ENCODE measurements at regions not wholly inside any gene's neighbourhood (a gene's known extent, or its start where the extent isn't known, plus 50 kb on each side); places are given as distances from the start of the nearest gene placed in this dataset.

GRCh38 chr4:3849140-3849539 is 83.0 kb downstream of the ADRA2C start:
- H3K4me1 ChIP-seq (replicated peaks): no peaks in the 10 kb centered on the region
- no peak overlapping the region for H3K4me3 ChIP-seq
- intact Hi-C loops (cut with DNase I): no loop called here
- no peak overlapping the region for H3K27ac ChIP-seq
- no peak for TF ChIP-seq CTCF (IDR thresholded peaks at IDR 0.05)
- TF ChIP-seq POLR2AphosphoS5 (IDR thresholded peaks at IDR 0.05): no peak
- H3K27me3 ChIP-seq (replicated peaks; ENCODE audit: insufficient read depth): no peaks in the 10 kb centered on the region
- DNase-seq (ENCODE audit: low spot score): no peak
- H3K9me3 ChIP-seq: no peaks in the 10 kb centered on the region
- no peaks in the 10 kb centered on the region for H3K36me3 ChIP-seq

- TF ChIP-seq POLR2A (IDR thresholded peaks at IDR 0.05) (no peak), CTCF (IDR thresholded peaks at IDR 0.05) (no peak), POLR2AphosphoS5 (IDR thresholded peaks at IDR 0.05) (no peak)
- no peaks in the 10 kb centered on the region for H3K9me3 ChIP-seq
- DNase-seq (ENCODE audit: low spot score): no peak
- 92% methylated on average over 1 of the region's 1 CpG for WGBS
- no peak overlapping the region for H3K4me3 ChIP-seq
- no peaks in the 10 kb centered on the region for H3K4me1 ChIP-seq (replicated peaks)
- no peaks in the 10 kb centered on the region for H3K36me3 ChIP-seq
- no peak overlapping the region for H3K27ac ChIP-seq
- intact Hi-C loops (cut with DNase I): no loop called here
- H3K27me3 ChIP-seq (replicated peaks; ENCODE audit: insufficient read depth): no peaks in the 10 kb centered on the region
These were observed 83.9 kb downstream of the ADRA2C start for GRCh38 chr4:3850128-3850527.

GRCh38 chr4:3851211-3851610 is 85.0 kb downstream of the ADRA2C start:
- H3K27me3 ChIP-seq (replicated peaks; ENCODE audit: insufficient read depth): no peaks in the 10 kb centered on the region
- H3K4me1 ChIP-seq (replicated peaks): no peaks in the 10 kb centered on the region
- intact Hi-C loops (cut with DNase I): no loop called here
- no peak for DNase-seq (ENCODE audit: low spot score)
- no peaks in the 10 kb centered on the region for H3K36me3 ChIP-seq
- H3K4me3 ChIP-seq: no peak overlapping the region
- no peaks in the 10 kb centered on the region for H3K9me3 ChIP-seq
- H3K27ac ChIP-seq: no peak overlapping the region
- TF ChIP-seq POLR2A (IDR thresholded peaks at IDR 0.05) (no peak), POLR2AphosphoS5 (IDR thresholded peaks at IDR 0.05) (no peak), CTCF (IDR thresholded peaks at IDR 0.05) (no peak)
- WGBS: 29% methylated on average over 6 of the region's 6 CpGs

GRCh38 chr4:3851881-3852280 is 85.7 kb downstream of the ADRA2C start:
- no peak overlapping the region for H3K4me3 ChIP-seq
- 34% methylated on average over 10 of the region's 10 CpGs for WGBS
- DNase-seq (ENCODE audit: low spot score): no peak
- no peak overlapping the region for H3K27ac ChIP-seq
- no peaks in the 10 kb centered on the region for H3K27me3 ChIP-seq (replicated peaks; ENCODE audit: insufficient read depth)
- no peaks in the 10 kb centered on the region for H3K9me3 ChIP-seq
- intact Hi-C loops (cut with DNase I): no loop called here
- H3K36me3 ChIP-seq: no peaks in the 10 kb centered on the region
- TF ChIP-seq POLR2AphosphoS5 (IDR thresholded peaks at IDR 0.05) (no peak), POLR2A (IDR thresholded peaks at IDR 0.05) (no peak), CTCF (IDR thresholded peaks at IDR 0.05) (no peak)
- H3K4me1 ChIP-seq (replicated peaks): no peaks in the 10 kb centered on the region

- DNase-seq (ENCODE audit: low spot score): no peak
- WGBS: 74% methylated on average over 11 of the region's 11 CpGs
- no peaks in the 10 kb centered on the region for H3K9me3 ChIP-seq
- no peaks in the 10 kb centered on the region for H3K36me3 ChIP-seq
- TF ChIP-seq POLR2A (IDR thresholded peaks at IDR 0.05): no peak
- no peak for TF ChIP-seq POLR2AphosphoS5 (IDR thresholded peaks at IDR 0.05)
- no peak for TF ChIP-seq CTCF (IDR thresholded peaks at IDR 0.05)
- intact Hi-C loops (cut with DNase I): no loop called here
- H3K4me1 ChIP-seq (replicated peaks): no peaks in the 10 kb centered on the region
- H3K4me3 ChIP-seq: no peak overlapping the region
- H3K27ac ChIP-seq: no peak overlapping the region
- H3K27me3 ChIP-seq (replicated peaks; ENCODE audit: insufficient read depth): no peaks in the 10 kb centered on the region
These were observed 86.1 kb downstream of the ADRA2C start for GRCh38 chr4:3852309-3852708.

Data from prostate gland (tissue), 2 donors.